ENCODE measurements at regions not wholly inside any gene's neighbourhood (a gene's known extent, or its start where the extent isn't known, plus 50 kb on each side); places are given as distances from the start of the nearest gene placed in this dataset.

DNA sequence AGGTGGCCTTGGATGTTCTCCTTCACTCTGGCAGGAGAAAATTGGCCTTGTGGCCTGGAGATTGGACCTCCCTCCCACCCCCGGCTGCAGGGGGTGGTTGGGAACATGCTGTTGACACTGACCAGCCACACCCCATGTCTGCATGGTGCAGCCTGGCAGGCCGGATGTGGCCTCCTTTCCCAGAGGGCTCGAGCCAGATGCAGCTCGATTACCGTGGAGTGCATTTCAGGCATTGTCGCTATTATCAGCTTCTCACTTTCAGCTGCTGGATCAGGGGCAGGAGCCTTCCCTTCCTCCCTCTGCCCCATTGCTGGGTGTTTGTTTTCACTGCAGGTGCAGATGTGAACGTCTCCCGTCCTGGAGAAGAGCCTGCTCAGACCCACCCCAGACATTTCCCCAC is 211.0 kb upstream of the SIX2 start:
- no peak for ATAC-seq (ENCODE audit: low read depth)
- no peak for DNase-seq
- no peaks in the 10 kb centered on the region for H3K36me3 Mint-ChIP-seq (ENCODE audit: low read depth)
- peaks cover 22% of the 10 kb centered on the region for H3K27me3 Mint-ChIP-seq
- no peak overlapping the region for H3K27ac Mint-ChIP-seq
- ChIA-PET CTCF (no interaction called here), POLR2A (no interaction called here)
- peaks cover 9% of the 10 kb centered on the region for H3K4me1 Mint-ChIP-seq
- TF ChIP-seq, protein P1, sequence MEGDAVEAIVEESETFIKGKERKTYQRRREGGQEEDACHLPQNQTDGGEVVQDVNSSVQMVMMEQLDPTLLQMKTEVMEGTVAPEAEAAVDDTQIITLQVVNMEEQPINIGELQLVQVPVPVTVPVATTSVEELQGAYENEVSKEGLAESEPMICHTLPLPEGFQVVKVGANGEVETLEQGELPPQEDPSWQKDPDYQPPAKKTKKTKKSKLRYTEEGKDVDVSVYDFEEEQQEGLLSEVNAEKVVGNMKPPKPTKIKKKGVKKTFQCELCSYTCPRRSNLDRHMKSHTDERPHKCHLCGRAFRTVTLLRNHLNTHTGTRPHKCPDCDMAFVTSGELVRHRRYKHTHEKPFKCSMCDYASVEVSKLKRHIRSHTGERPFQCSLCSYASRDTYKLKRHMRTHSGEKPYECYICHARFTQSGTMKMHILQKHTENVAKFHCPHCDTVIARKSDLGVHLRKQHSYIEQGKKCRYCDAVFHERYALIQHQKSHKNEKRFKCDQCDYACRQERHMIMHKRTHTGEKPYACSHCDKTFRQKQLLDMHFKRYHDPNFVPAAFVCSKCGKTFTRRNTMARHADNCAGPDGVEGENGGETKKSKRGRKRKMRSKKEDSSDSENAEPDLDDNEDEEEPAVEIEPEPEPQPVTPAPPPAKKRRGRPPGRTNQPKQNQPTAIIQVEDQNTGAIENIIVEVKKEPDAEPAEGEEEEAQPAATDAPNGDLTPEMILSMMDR (IDR thresholded peaks at IDR 0.05), result no peak
- H3K9me3 Mint-ChIP-seq, result peaks cover 5% of the 10 kb centered on the region
- H3K4me3 Mint-ChIP-seq, result no peak overlapping the region
- intact Hi-C loops (cut with micrococcal nuclease), result no loop called here

DNA sequence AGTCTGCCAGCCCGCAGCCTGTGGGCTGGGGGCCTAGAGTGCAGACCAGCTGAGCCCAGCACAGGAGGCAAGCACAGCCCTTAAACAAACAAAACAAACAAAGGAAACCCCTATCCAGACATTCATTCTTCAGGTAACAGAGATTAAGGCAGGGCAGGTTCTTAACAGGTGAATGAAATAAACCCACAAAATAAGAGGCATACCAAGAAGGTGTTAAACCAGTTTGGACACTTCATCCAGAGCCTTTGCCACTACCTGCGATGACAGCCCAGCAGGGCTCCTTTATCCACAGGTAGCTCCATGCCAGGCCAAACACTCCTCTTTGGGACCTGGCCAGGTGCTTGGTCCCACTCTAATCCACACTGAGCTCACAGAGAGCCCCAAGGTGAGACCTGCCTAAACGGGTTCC is 209.7 kb upstream of the SIX2 start:
- H3K27me3 Mint-ChIP-seq, result peaks cover 20% of the 10 kb centered on the region
- CTCF ChIA-PET, result no interaction called here
- TF ChIP-seq, protein P1 (IDR thresholded peaks at IDR 0.05), result no peak
- peaks cover 5% of the 10 kb centered on the region for H3K9me3 Mint-ChIP-seq
- DNase-seq (no peak), ATAC-seq (ENCODE audit: low read depth) (no peak)
- H3K36me3 Mint-ChIP-seq (ENCODE audit: low read depth), result no peaks in the 10 kb centered on the region
- intact Hi-C loops (cut with micrococcal nuclease), result no loop called here
- no peak overlapping the region for H3K4me3 Mint-ChIP-seq
- H3K4me1 Mint-ChIP-seq, result peaks cover under 1% of the 10 kb centered on the region
- POLR2A ChIA-PET, result no interaction called here
- H3K27ac Mint-ChIP-seq, result no peak overlapping the region

DNA sequence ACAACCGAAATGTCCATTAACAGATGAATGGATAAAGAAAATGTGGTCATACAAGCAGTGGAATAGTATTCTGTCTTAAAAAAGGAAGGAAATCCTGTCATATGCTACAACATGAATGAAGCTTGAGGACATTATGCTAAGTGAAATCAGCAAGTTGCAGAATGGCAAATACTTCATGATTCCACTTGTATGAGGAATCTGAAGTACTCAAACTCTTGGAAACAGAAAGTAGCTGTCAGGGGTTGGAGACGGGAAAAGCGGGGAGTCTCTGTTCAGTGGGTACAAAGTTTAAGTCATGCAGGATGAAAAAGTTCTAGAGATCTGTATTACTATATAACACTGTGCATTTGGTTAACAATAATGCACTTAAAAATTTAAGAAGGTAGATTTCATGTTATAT is 209.0 kb upstream of the SIX2 start:
- no peak for ATAC-seq (ENCODE audit: low read depth)
- H3K27ac Mint-ChIP-seq, result no peak overlapping the region
- POLR2A ChIA-PET, result no interaction called here

DNA sequence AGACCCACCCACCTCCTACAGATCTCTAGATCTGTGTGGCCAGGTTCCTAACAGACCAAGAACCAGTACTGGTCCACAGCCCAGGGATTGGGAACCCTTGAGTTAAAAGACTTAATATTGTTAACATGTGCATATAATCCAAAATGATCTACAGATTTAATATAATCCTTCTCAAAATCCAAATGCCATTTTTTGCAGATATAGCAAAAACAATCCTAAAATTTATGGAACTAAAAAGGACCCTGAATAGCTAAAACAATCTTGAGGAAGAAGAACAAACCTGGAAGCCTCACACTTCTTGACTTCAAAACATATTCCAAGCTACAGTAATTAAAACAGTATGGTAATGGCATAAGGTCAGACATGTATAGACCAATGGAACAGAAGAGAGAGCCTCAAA is 206.9 kb upstream of the SIX2 start:
- POLR2A ChIA-PET, result no interaction called here
- CTCF ChIA-PET, result no interaction called here
- Mint-ChIP-seq H3K4me1 (no peaks in the 10 kb centered on the region), H3K9me3 (peaks cover 5% of the 10 kb centered on the region), H3K27ac (no peak overlapping the region), H3K4me3 (no peak overlapping the region), H3K27me3 (peaks cover 7% of the 10 kb centered on the region), H3K36me3 (ENCODE audit: low read depth) (no peaks in the 10 kb centered on the region)
- intact Hi-C loops (cut with micrococcal nuclease), result no loop called here
- no peak for ATAC-seq (ENCODE audit: low read depth)
- TF ChIP-seq, protein P1 (IDR thresholded peaks at IDR 0.05), result no peak
- DNase-seq, result no peak

More for the DNA sequence above, 209.0 kb upstream of the SIX2 start:
- intact Hi-C loops (cut with micrococcal nuclease), result no loop called here
- Mint-ChIP-seq H3K4me1 (no peaks in the 10 kb centered on the region), H3K9me3 (peaks cover 5% of the 10 kb centered on the region), H3K4me3 (no peak overlapping the region), H3K27me3 (peaks cover 18% of the 10 kb centered on the region), H3K36me3 (ENCODE audit: low read depth) (no peaks in the 10 kb centered on the region)
- no peak for DNase-seq
- CTCF ChIA-PET, result no interaction called here
- TF ChIP-seq, protein P1 (IDR thresholded peaks at IDR 0.05), result no peak

DNA sequence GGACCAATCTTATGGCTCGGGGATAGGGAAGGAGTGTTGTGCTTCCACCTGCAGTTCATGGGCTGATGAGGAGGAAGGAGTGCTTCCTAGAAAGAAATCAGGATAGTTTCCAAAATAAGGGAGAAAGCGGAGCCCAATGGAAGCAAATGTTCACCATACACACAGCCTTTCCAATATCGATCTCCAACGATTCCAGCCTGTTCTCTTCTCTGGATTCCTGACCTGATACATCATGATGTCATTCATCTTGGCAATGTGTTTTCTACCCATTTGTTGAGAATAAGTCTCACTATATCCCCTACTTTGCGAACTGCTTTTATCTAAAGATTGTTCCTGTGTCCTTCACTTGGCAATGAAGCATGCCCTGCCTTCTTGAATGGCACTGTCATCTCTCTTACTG is 205.3 kb upstream of the SIX2 start:
- intact Hi-C loops (cut with micrococcal nuclease), result no loop called here
- Mint-ChIP-seq H3K4me1 (no peaks in the 10 kb centered on the region), H3K27me3 (no peaks in the 10 kb centered on the region), H3K36me3 (ENCODE audit: low read depth) (no peaks in the 10 kb centered on the region), H3K27ac (no peak overlapping the region), H3K9me3 (peaks cover 5% of the 10 kb centered on the region), H3K4me3 (no peak overlapping the region)
- ATAC-seq (ENCODE audit: low read depth) (no peak), DNase-seq (no peak)
- POLR2A ChIA-PET, result no interaction called here
- TF ChIP-seq, protein P1 (IDR thresholded peaks at IDR 0.05), result no peak
- CTCF ChIA-PET, result no interaction called here
